ENCODE measurements at regions not wholly inside any gene's neighbourhood (a gene's known extent, or its start where the extent isn't known, plus 50 kb on each side); places are given as distances from the start of the nearest gene placed in this dataset.

DNA sequence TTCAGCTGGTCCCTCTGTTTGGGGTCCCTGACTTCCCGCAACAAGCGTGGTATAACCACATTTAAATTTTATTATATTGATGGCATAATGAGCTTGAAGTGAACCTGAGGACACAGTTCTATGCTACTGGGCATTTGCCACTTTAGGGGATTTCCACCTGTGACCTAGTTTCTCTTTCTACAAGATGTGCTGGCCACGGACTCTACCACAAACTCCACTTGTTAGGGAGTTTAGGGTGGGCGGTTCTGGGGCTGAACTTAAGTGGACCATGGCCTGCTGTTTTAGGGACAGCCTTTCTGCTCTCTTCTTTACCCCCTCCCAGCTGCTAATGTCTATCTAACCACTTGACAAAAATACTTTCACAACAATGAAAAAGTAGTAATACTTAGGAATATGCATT, 1199.1 kb downstream of the SI start:
- H3K36me3 ChIP-seq (ENCODE audit: control insufficient read depth, insufficient read depth, low read length): no peaks in the 10 kb centered on the region
- no peak overlapping the region for H3K4me2 ChIP-seq (ENCODE audit: extremely low read depth, insufficient read depth, low read length)
- TF ChIP-seq EZH2 (IDR thresholded peaks at IDR 0.05; ENCODE audit: low read length, missing control alignments): no peak
- TF ChIP-seq, protein P1, sequence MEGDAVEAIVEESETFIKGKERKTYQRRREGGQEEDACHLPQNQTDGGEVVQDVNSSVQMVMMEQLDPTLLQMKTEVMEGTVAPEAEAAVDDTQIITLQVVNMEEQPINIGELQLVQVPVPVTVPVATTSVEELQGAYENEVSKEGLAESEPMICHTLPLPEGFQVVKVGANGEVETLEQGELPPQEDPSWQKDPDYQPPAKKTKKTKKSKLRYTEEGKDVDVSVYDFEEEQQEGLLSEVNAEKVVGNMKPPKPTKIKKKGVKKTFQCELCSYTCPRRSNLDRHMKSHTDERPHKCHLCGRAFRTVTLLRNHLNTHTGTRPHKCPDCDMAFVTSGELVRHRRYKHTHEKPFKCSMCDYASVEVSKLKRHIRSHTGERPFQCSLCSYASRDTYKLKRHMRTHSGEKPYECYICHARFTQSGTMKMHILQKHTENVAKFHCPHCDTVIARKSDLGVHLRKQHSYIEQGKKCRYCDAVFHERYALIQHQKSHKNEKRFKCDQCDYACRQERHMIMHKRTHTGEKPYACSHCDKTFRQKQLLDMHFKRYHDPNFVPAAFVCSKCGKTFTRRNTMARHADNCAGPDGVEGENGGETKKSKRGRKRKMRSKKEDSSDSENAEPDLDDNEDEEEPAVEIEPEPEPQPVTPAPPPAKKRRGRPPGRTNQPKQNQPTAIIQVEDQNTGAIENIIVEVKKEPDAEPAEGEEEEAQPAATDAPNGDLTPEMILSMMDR (conservative IDR thresholded peaks at IDR 0.05 in 1 of 2, IDR thresholded peaks at IDR 0.05 in 1 of 2; ENCODE audit: low read depth in 1 of 2, low read length in 2 of 2): no peak
- no peaks in the 10 kb centered on the region for H3K27me3 ChIP-seq (ENCODE audit: control insufficient read depth, insufficient read depth, low read length)
- no peaks in the 10 kb centered on the region for H3K4me1 ChIP-seq (ENCODE audit: control insufficient read depth, extremely low read depth, insufficient read depth, low read length)
- no peaks in the 10 kb centered on the region for H3K9me3 ChIP-seq (ENCODE audit: control insufficient read depth, insufficient read depth, low read depth, low read length)
- DNase-seq (ENCODE audit: low read depth in 2 of 2): no peak
- no peak overlapping the region for H2AFZ ChIP-seq (ENCODE audit: low read length)
- no peak overlapping the region for H3K4me3 ChIP-seq (replicated peaks in 1 of 4; ENCODE audit: control extremely low read depth in 1 of 4, insufficient read depth in 1 of 4, low read depth in 3 of 4, low read length in 4 of 4)
- no peak overlapping the region for H3K27ac ChIP-seq (ENCODE audit: insufficient read depth, low read length)
- H3K9ac ChIP-seq (ENCODE audit: insufficient read depth, low read length): no peak overlapping the region
- H4K20me1 ChIP-seq (ENCODE audit: control insufficient read depth, extremely low read depth, insufficient read depth, low read length): no peaks in the 10 kb centered on the region
- no peaks in the 10 kb centered on the region for H3K79me2 ChIP-seq (ENCODE audit: control insufficient read depth, insufficient read depth, low read length)

DNA sequence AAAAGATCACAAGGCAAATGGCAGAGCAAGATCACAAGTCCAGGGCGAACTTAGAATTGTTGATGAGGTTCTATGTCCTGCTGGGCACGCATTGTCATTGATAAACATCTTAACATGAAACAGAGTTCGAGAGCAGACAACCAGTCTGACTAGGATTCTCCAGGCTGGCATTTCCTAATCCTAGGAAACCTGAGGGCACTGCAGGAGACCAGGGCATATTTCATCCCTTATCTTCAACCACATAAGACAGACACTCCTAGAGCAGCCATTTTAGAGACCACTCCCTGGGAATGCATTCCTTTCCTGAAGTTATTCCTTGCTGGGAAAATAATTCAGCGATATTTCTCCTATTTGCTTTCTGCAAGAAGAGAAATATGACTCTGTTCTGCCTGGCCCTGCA, 1199.9 kb downstream of the SI start:
- no peak overlapping the region for H2AFZ ChIP-seq (ENCODE audit: low read length)
- H3K27ac ChIP-seq (ENCODE audit: insufficient read depth, low read length): no peak overlapping the region
- no peaks in the 10 kb centered on the region for H4K20me1 ChIP-seq (ENCODE audit: control insufficient read depth, extremely low read depth, insufficient read depth, low read length)
- TF ChIP-seq, protein P1 (conservative IDR thresholded peaks at IDR 0.05 in 1 of 2, IDR thresholded peaks at IDR 0.05 in 1 of 2; ENCODE audit: low read depth in 1 of 2, low read length in 2 of 2): no peak
- no peak for TF ChIP-seq EZH2 (IDR thresholded peaks at IDR 0.05; ENCODE audit: low read length, missing control alignments)
- H3K4me3 ChIP-seq (replicated peaks in 1 of 4; ENCODE audit: control extremely low read depth in 1 of 4, insufficient read depth in 1 of 4, low read depth in 3 of 4, low read length in 4 of 4): no peak overlapping the region
- no peaks in the 10 kb centered on the region for H3K9me3 ChIP-seq (ENCODE audit: control insufficient read depth, insufficient read depth, low read depth, low read length)
- no peaks in the 10 kb centered on the region for H3K4me1 ChIP-seq (ENCODE audit: control insufficient read depth, extremely low read depth, insufficient read depth, low read length)
- DNase-seq (ENCODE audit: low read depth in 2 of 2): no peak
- H3K27me3 ChIP-seq (ENCODE audit: control insufficient read depth, insufficient read depth, low read length): no peaks in the 10 kb centered on the region
- no peaks in the 10 kb centered on the region for H3K36me3 ChIP-seq (ENCODE audit: control insufficient read depth, insufficient read depth, low read length)
- no peak overlapping the region for H3K9ac ChIP-seq (ENCODE audit: insufficient read depth, low read length)
- H3K4me2 ChIP-seq (ENCODE audit: extremely low read depth, insufficient read depth, low read length): no peak overlapping the region
- H3K79me2 ChIP-seq (ENCODE audit: control insufficient read depth, insufficient read depth, low read length): no peaks in the 10 kb centered on the region

DNA sequence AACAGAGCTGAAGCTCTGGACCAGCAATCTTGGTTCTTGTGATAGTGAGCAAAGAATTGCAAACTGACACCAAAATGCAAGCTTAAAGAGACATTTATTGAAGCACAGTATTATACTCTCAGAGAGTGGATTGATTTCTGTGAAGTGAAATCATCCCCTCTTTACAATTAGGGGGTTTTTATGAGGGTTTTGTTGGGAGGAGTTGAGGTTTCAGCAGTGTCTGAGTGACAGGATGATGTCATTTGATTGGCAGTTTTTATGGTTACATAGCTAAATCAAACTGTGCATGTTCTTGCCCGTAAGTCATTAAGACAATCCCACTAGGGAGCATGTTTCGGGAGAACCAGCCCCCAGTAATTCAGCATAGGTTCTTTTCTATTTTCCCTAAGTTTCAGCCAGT, 1200.5 kb downstream of the SI start:
- Histone ChIP-seq H3K27me3 (ENCODE audit: control insufficient read depth, insufficient read depth, low read length) (no peaks in the 10 kb centered on the region), H3K4me2 (ENCODE audit: extremely low read depth, insufficient read depth, low read length) (no peak overlapping the region), H3K4me1 (ENCODE audit: control insufficient read depth, extremely low read depth, insufficient read depth, low read length) (no peaks in the 10 kb centered on the region), H3K4me3 (replicated peaks in 1 of 4; ENCODE audit: control extremely low read depth in 1 of 4, insufficient read depth in 1 of 4, low read depth in 3 of 4, low read length in 4 of 4) (no peak overlapping the region), H3K36me3 (ENCODE audit: control insufficient read depth, insufficient read depth, low read length) (no peaks in the 10 kb centered on the region), H3K9me3 (ENCODE audit: control insufficient read depth, insufficient read depth, low read depth, low read length) (no peaks in the 10 kb centered on the region), H3K9ac (ENCODE audit: insufficient read depth, low read length) (no peak overlapping the region), H4K20me1 (ENCODE audit: control insufficient read depth, extremely low read depth, insufficient read depth, low read length) (no peaks in the 10 kb centered on the region), H2AFZ (ENCODE audit: low read length) (no peak overlapping the region), H3K79me2 (ENCODE audit: control insufficient read depth, insufficient read depth, low read length) (no peaks in the 10 kb centered on the region), H3K27ac (ENCODE audit: insufficient read depth, low read length) (no peak overlapping the region)
- no peak for DNase-seq (ENCODE audit: low read depth in 2 of 2)
- TF ChIP-seq EZH2 (IDR thresholded peaks at IDR 0.05; ENCODE audit: low read length, missing control alignments): no peak
- TF ChIP-seq, protein P1 (conservative IDR thresholded peaks at IDR 0.05 in 1 of 2, IDR thresholded peaks at IDR 0.05 in 1 of 2; ENCODE audit: low read depth in 1 of 2, low read length in 2 of 2): no peak
